Pancreas (tissue), 10 donors: ENCODE measurements at regions not wholly inside any gene's neighbourhood (a gene's known extent, or its start where the extent isn't known, plus 50 kb on each side); places are given as distances from the start of the nearest gene placed in this dataset.

ENCODE experiments used
- ATAC-seq, 4 donors: fragments of 200-7000 bp; cut with Tn5 transposase; one replicate each; pipeline versions ENCODE4 v1.8.0 to v1.9.1; 2020; ENCODE audit warnings: mild to moderate bottlenecking in 4 of 4, moderate library complexity in 4 of 4
- DNase-seq, 6 donors: peaks; one replicate each; pipeline ENCODE4 v3.0.0-alpha.2; 2020
- FAIRE-seq: peaks from 2 replicates; lab custom pipeline; 2012; peaks lifted over from hg19 to GRCh38; lab: Jason Lieb, UNC
- H3K27ac ChIP-seq, 4 donors: fragments of 200-600 bp; sonication (generic); 1 replicate in 3 of 4; 2 replicates in 1 of 4; pipeline versions ENCODE4 v1.5.0 to v1.8.0; 2020
- H3K27me3 ChIP-seq, 4 donors: fragments of 200-600 bp; one replicate each; pipeline ENCODE4 v1.8.0; 2021
- H3K36me3 ChIP-seq, 3 donors: fragments of 200-600 bp; sonication (generic) in 1 of 3; one replicate each; pipeline versions ENCODE4 v1.5.0 to v1.8.0; 2020 to 2021
- H3K4me1 ChIP-seq, 3 donors: fragments of 200-600 bp; one replicate each; pipeline ENCODE4 v1.8.0; 2021
- H3K4me3 ChIP-seq, 4 donors: fragments of 200-600 bp; sonication (generic) in 2 of 4; one replicate each; pipeline versions ENCODE4 v1.5.0 to v1.8.0; 2020 to 2021
- H3K9me3 ChIP-seq, 4 donors: fragments of 200-600 bp; one replicate each; pipeline ENCODE4 v1.8.0; 2021
- CTCF ChIP-seq, 4 donors: fragments of 200-600 bp; sonication (generic) in 3 of 4; IDR thresholded peaks; one replicate each; pipeline versions ENCODE4 v1.5.0 to v1.8.0; 2021; ENCODE audit warnings: antibody characterized with exemption in 4 of 4
- WGBS, 2 donors: extraction: QIAGEN DNeasy Blood & Tissue Kit; methylation state at CpG; one replicate each; pipeline ENCODE4 v1.1.7; 2013; 5-methylcytosine and 5-hydroxymethylcytosine counted together
- intact Hi-C, 3 donors: fragments of 100-400 bp; cut with DNase I; formaldehyde crosslinking; loops; one replicate each; pipeline versions ENCODE4 v1.11.1 to v1.14.2; 2022
- donor health status: healthy with polysubstance abuse.
- donor health status: DM: no; HTN: no; CAD: no; lungs with moderate emphysema.
- donor health status: DM: no; HTN: no; CAD: no.
- donor health status: control.
- donor health status: control.
- donor health status: Bipolar disorder and iron deficiency.
- donor health status: DM: yes; HTN: yes; CAD: no.
- donor health status: DM: no; HTN: no; CAD: no.
- donor health status: DM: no; HTN: no; CAD: no.
- donor health status: DM: yes; HTN: yes; CAD: no.

GRCh38 chr3:34869696-34870095, 769.6 kb upstream of the ARPP21 start:
- intact Hi-C loops: no loop called here
- ATAC-seq: no peak
- Histone ChIP-seq H3K9me3 (no peaks in the 10 kb centered on the region), H3K27ac (no peak overlapping the region), H3K27me3 (no peaks in the 10 kb centered on the region), H3K36me3 (no peaks in the 10 kb centered on the region), H3K4me3 (no peak overlapping the region), H3K4me1 (no peaks in the 10 kb centered on the region)
- TF ChIP-seq CTCF (IDR thresholded peaks at IDR 0.05): no peak
- WGBS, 2 donors: 85 to 95% methylated on average over 1 of the region's 1 CpG
- no peak for DNase-seq
- no peak for FAIRE-seq

GRCh38 chr3:34872406-34872805, 766.9 kb upstream of the ARPP21 start:
- Histone ChIP-seq H3K9me3 (no peaks in the 10 kb centered on the region), H3K4me3 (no peak overlapping the region), H3K36me3 (no peaks in the 10 kb centered on the region), H3K4me1 (no peaks in the 10 kb centered on the region), H3K27me3 (no peaks in the 10 kb centered on the region), H3K27ac (no peak overlapping the region)
- 78 to 86% methylated on average over 7 of the region's 7 CpGs for WGBS, 2 donors
- DNase-seq: no peak
- FAIRE-seq: no peak
- no peak for ATAC-seq
- intact Hi-C loops: no loop called here
- no peak for TF ChIP-seq CTCF (IDR thresholded peaks at IDR 0.05)

- Histone ChIP-seq H3K4me1 (no peaks in the 10 kb centered on the region), H3K27me3 (no peaks in the 10 kb centered on the region), H3K36me3 (no peaks in the 10 kb centered on the region), H3K27ac (no peak overlapping the region), H3K4me3 (no peak overlapping the region), H3K9me3 (no peaks in the 10 kb centered on the region)
- DNase-seq (no peak), ATAC-seq (no peak), FAIRE-seq (no peak)
- intact Hi-C loops: no loop called here
- no peak for TF ChIP-seq CTCF (IDR thresholded peaks at IDR 0.05)
Measured at GRCh38 chr3:34876997-34877396, 762.3 kb upstream of the ARPP21 start.

- Histone ChIP-seq H3K4me3 (no peak overlapping the region), H3K4me1 (no peaks in the 10 kb centered on the region), H3K36me3 (no peaks in the 10 kb centered on the region), H3K27ac (no peak overlapping the region), H3K9me3 (no peaks in the 10 kb centered on the region), H3K27me3 (no peaks in the 10 kb centered on the region)
- WGBS, 2 donors: 92 to 95% methylated on average over 1 of the region's 1 CpG
- no peak for TF ChIP-seq CTCF (IDR thresholded peaks at IDR 0.05)
- DNase-seq (no peak), FAIRE-seq (no peak), ATAC-seq (no peak)
- intact Hi-C loops: no loop called here
Measured at GRCh38 chr3:34878488-34878887, 760.8 kb upstream of the ARPP21 start.

GRCh38 chr3:34881026-34881425, 758.3 kb upstream of the ARPP21 start:
- no peak for FAIRE-seq
- no peak overlapping the region for H3K27ac ChIP-seq
- intact Hi-C loops: no loop called here

More at GRCh38 chr3:34881026-34881425, 758.3 kb upstream of the ARPP21 start:
- H3K9me3 ChIP-seq: no peaks in the 10 kb centered on the region
- no peak for TF ChIP-seq CTCF (IDR thresholded peaks at IDR 0.05)
- 21 to 32% methylated on average over 1 of the region's 1 CpG for WGBS, 2 donors
- H3K4me3 ChIP-seq: no peak overlapping the region
- ATAC-seq (no peak), DNase-seq (no peak)
- H3K27me3 ChIP-seq: no peaks in the 10 kb centered on the region
- no peaks in the 10 kb centered on the region for H3K36me3 ChIP-seq
- no peaks in the 10 kb centered on the region for H3K4me1 ChIP-seq
